ENCODE measurements at regions not wholly inside any gene's neighbourhood (a gene's known extent, or its start where the extent isn't known, plus 50 kb on each side); places are given as distances from the start of the nearest gene placed in this dataset.
"Not testable (repeated sequence)": the region's sequence is repeated elsewhere in the genome, so short reads cannot be mapped to it uniquely, and the experiment has no call there.

GRCh38 chr13:50484472-50485113 lies 358.9 kb downstream of the DLEU7 start:
- no peak for DNase-seq (ENCODE audit: low read depth in 2 of 2)

- no peak for DNase-seq (ENCODE audit: low read depth in 2 of 2)
Observed at GRCh38 chr13:50485979-50486935, 357.2 kb downstream of the DLEU7 start.

- DNase-seq (ENCODE audit: low read depth in 2 of 2), result no peak
Observed at GRCh38 chr13:50493683-50494082, 349.8 kb downstream of the DLEU7 start.

GRCh38 chr13:50494138-50494537 lies 349.4 kb downstream of the DLEU7 start:
- no peak for DNase-seq (ENCODE audit: low read depth in 2 of 2)

GRCh38 chr13:50503212-50503611 lies 340.3 kb downstream of the DLEU7 start:
- DNase-seq (ENCODE audit: low read depth in 2 of 2), result not testable (repeated sequence)

- DNase-seq (ENCODE audit: low read depth in 2 of 2), result no peak
Observed at GRCh38 chr13:50509167-50509566, 334.3 kb downstream of the DLEU7 start.

- no peak for DNase-seq (ENCODE audit: low read depth in 2 of 2)
Observed at GRCh38 chr13:50509771-50510441, 333.6 kb downstream of the DLEU7 start.

- DNase-seq (ENCODE audit: low read depth in 2 of 2), result not testable (repeated sequence)
Observed at GRCh38 chr13:50510885-50511545, 332.5 kb downstream of the DLEU7 start.

- DNase-seq (ENCODE audit: low read depth in 2 of 2), result no peak
Observed at GRCh38 chr13:50511877-50512341, 331.6 kb downstream of the DLEU7 start.

- peak; percentile 20 to 27 for DNase-seq (ENCODE audit: low read depth in 2 of 2)
Observed at GRCh38 chr13:50512474-50513299, 330.8 kb downstream of the DLEU7 start.

- DNase-seq (ENCODE audit: low read depth in 2 of 2), result no peak
Observed at GRCh38 chr13:50513300-50513877, 330.1 kb downstream of the DLEU7 start.

GRCh38 chr13:50514249-50514648 lies 329.2 kb downstream of the DLEU7 start:
- DNase-seq (ENCODE audit: low read depth in 2 of 2), result no peak

GRCh38 chr13:50518131-50518530 lies 325.4 kb downstream of the DLEU7 start:
- DNase-seq (ENCODE audit: low read depth in 2 of 2), result no peak

- DNase-seq (ENCODE audit: low read depth in 2 of 2), result no peak
Observed at GRCh38 chr13:50518781-50519201, 324.7 kb downstream of the DLEU7 start.

GRCh38 chr13:50519866-50520265 lies 323.6 kb downstream of the DLEU7 start:
- no peak for DNase-seq (ENCODE audit: low read depth in 2 of 2)

- no peak for DNase-seq (ENCODE audit: low read depth in 2 of 2)
Observed at GRCh38 chr13:50521006-50521830, 322.3 kb downstream of the DLEU7 start.

GRCh38 chr13:50521831-50522149 lies 321.7 kb downstream of the DLEU7 start:
- no peak for DNase-seq (ENCODE audit: low read depth in 2 of 2)

- DNase-seq (ENCODE audit: low read depth in 2 of 2), result no peak
Observed at GRCh38 chr13:50522506-50522905, 321.0 kb downstream of the DLEU7 start.

GRCh38 chr13:50523307-50523706 lies 320.2 kb downstream of the DLEU7 start:
- DNase-seq (ENCODE audit: low read depth in 2 of 2), result no peak

GRCh38 chr13:50524560-50524959 lies 318.9 kb downstream of the DLEU7 start:
- no peak for DNase-seq (ENCODE audit: low read depth in 2 of 2)
